ENCODE measurements at regions not wholly inside any gene's neighbourhood (a gene's known extent, or its start where the extent isn't known, plus 50 kb on each side); places are given as distances from the start of the nearest gene placed in this dataset.

GRCh38 chr2:16060936-16061338, 120.6 kb downstream of the MYCN start:
- TF ChIP-seq POLR2AphosphoS5 (IDR thresholded peaks at IDR 0.05) (no peak), POLR2A (IDR thresholded peaks at IDR 0.05) (no peak), CTCF (IDR thresholded peaks at IDR 0.05) (no peak)
